BLaER1 (cell line): ENCODE measurements at regions not wholly inside any gene's neighbourhood (a gene's known extent, or its start where the extent isn't known, plus 50 kb on each side); places are given as distances from the start of the nearest gene placed in this dataset.
"Not testable (repeated sequence)": the region's sequence is repeated elsewhere in the genome, so short reads cannot be mapped to it uniquely, and the experiment has no call there.

Experiments
- H3K27ac ChIP-seq: shearing (Covaris generic); formaldehyde crosslinking; 2 replicates; pipeline ENCODE4 v1.8.1; 2022
- H3K27me3 ChIP-seq: shearing (Covaris generic); formaldehyde crosslinking; 2 replicates; pipeline ENCODE4 v1.8.1; 2022
- H3K36me3 ChIP-seq: shearing (Covaris generic); formaldehyde crosslinking; 2 replicates; pipeline ENCODE4 v1.8.1; 2022
- H3K4me1 ChIP-seq: shearing (Covaris generic); formaldehyde crosslinking; 2 replicates; pipeline ENCODE4 v1.8.1; 2022
- H3K4me2 ChIP-seq: shearing (Covaris generic); formaldehyde crosslinking; 2 replicates; pipeline ENCODE4 v1.8.1; 2022
- H3K4me3 ChIP-seq: shearing (Covaris generic); formaldehyde crosslinking; 2 replicates; pipeline ENCODE4 v1.8.1; 2022
- H3K9ac ChIP-seq: shearing (Covaris generic); formaldehyde crosslinking; 2 replicates; pipeline ENCODE4 v1.8.1; 2022
- H3K9me3 ChIP-seq: shearing (Covaris generic); formaldehyde crosslinking; 2 replicates; pipeline ENCODE4 v1.8.1; 2022
- H4K20me1 ChIP-seq: shearing (Covaris generic); formaldehyde crosslinking; 2 replicates; pipeline ENCODE4 v1.8.1; 2022
- Cebpa-rat ChIP-seq: shearing (Covaris generic); IDR thresholded peaks from 2 replicates; pipeline ENCODE4 v1.8.1; 2022

DNA sequence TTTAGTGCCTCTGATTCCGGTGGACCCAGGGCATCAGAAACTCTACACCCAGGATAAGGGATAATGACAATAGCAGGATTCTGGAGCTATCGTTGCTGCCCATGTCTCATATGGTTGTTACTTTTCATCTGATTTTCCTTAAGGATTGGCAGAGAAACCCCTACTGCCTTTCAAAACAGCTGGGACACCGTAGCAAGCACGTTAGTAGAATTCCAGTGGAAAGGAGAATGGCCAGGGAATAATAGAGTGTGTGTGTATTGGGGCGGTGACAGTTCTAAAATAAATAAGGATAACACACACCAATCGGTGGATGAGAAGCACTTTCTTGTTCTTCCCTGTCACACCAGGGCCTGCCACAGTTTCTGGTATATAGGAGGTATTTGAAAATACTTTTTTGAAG lies 251.8 kb downstream of the HAPSTR1 start:
- Histone ChIP-seq H3K4me3 (no peak overlapping the region), H3K27ac (no peak overlapping the region), H3K9ac (no peak overlapping the region), H3K9me3 (peaks cover under 1% of the 10 kb centered on the region; the same call in 1 of the 2 replicates), H3K4me2 (no peak overlapping the region), H3K27me3 (no peaks in the 10 kb centered on the region), H3K36me3 (no peaks in the 10 kb centered on the region), H4K20me1 (no peaks in the 10 kb centered on the region), H3K4me1 (no peaks in the 10 kb centered on the region)
- no peak for TF ChIP-seq Cebpa-rat

DNA sequence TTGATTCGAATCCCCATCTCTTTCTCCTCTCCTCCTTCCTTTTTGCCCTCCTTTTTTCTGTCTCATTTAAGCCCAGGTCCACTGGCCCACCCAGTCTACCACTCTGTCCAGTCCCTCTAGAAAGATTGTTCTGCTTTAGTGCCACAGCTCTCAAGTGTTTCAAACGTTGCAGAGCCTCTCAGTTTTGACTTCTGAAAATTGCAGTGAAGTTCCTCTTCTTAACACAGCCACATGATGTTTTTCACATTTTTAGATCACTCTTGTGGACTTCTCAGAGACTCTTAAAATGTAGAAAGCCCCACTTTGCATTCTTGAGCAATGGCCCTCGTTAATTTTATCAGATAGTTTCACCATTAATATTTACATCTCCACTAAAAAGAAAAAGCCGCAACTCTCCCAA lies 253.1 kb downstream of the HAPSTR1 start:
- no peak overlapping the region for H3K4me3 ChIP-seq
- no peaks in the 10 kb centered on the region for H3K27me3 ChIP-seq
- H3K27ac ChIP-seq: no peak overlapping the region
- no peak overlapping the region for H3K4me2 ChIP-seq
- no peaks in the 10 kb centered on the region for H3K36me3 ChIP-seq
- peaks cover 13% of the 10 kb centered on the region for H3K9me3 ChIP-seq
- H4K20me1 ChIP-seq: no peaks in the 10 kb centered on the region
- TF ChIP-seq Cebpa-rat: no peak
- no peaks in the 10 kb centered on the region for H3K4me1 ChIP-seq
- no peak overlapping the region for H3K9ac ChIP-seq

DNA sequence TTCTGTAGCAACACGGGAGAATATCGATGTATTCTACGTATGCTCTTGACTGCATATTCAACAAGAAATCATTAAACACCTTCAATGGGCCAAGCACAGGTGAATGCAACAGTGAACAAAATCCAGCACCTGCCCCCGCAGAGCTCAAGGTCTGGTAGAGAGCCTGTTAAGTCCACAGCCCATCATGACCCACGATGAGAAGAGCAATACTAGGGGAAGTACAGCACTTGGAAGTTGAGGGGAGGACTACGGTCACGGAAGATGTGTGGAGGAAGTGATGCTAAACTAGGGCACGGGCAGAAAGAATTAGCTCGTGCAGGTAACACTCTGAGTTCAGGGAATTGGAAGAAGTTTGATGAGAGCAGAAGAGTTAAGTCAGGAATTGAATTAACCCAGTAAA lies 253.6 kb downstream of the HAPSTR1 start:
- Histone ChIP-seq H3K4me2 (no peak overlapping the region), H3K4me1 (no peaks in the 10 kb centered on the region), H3K9ac (no peak overlapping the region), H3K36me3 (no peaks in the 10 kb centered on the region), H3K27ac (no peak overlapping the region), H4K20me1 (no peaks in the 10 kb centered on the region), H3K4me3 (no peak overlapping the region), H3K9me3 (peaks cover 18% of the 10 kb centered on the region), H3K27me3 (no peaks in the 10 kb centered on the region)
- TF ChIP-seq Cebpa-rat: no peak

DNA sequence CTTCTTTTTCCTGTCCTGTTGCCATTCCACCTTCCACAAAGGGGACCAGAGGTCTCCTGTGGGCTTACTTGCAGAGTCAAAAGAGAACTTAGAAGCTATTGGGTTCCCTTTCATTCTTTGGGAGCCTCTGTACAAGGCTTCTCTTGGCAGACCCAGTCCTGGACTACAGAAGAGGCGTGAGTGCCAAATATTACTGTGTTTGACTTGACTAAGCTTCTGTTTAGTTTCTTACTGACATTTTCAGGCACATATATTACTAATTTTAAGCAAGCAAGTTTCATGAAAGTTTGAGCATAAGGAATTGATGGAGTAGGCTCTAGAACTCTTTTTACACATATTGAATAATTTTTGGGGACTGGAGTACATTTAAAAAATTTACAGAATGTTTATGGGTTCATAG lies 254.4 kb downstream of the HAPSTR1 start:
- Histone ChIP-seq H3K4me2 (no peak overlapping the region), H3K27ac (no peak overlapping the region), H3K27me3 (no peaks in the 10 kb centered on the region), H3K4me3 (no peak overlapping the region), H3K9me3 (peaks cover 26% of the 10 kb centered on the region), H3K9ac (no peak overlapping the region), H3K4me1 (no peaks in the 10 kb centered on the region), H3K36me3 (no peaks in the 10 kb centered on the region), H4K20me1 (no peaks in the 10 kb centered on the region)
- TF ChIP-seq Cebpa-rat: no peak

DNA sequence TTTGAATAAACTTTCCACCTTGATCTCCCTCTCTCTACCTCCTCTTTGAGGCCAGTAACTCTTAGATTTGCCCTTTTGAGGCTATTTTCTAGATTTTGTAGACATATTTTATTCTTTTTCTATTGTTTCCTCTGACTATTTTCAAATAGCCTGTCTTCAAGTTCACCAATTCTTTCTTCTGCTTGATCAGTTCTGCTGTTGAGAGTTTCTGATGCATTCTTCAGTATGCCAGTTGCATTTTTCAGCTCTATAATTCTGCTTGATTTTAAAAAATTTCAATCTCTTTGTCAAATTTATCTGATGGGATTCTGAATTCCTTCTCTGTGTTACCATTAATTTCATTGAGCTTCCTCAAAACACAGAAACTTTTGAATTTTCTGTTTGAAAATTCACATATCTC lies 257.5 kb downstream of the HAPSTR1 start:
- H3K4me2 ChIP-seq: no peak overlapping the region
- H3K4me1 ChIP-seq: no peaks in the 10 kb centered on the region
- H3K27me3 ChIP-seq: no peaks in the 10 kb centered on the region
- TF ChIP-seq Cebpa-rat: no peak
- H3K9ac ChIP-seq: no peak overlapping the region
- no peak overlapping the region for H3K27ac ChIP-seq
- H3K4me3 ChIP-seq: no peak overlapping the region
- no peaks in the 10 kb centered on the region for H3K36me3 ChIP-seq
- no peaks in the 10 kb centered on the region for H4K20me1 ChIP-seq
- peaks cover 34% of the 10 kb centered on the region for H3K9me3 ChIP-seq

DNA sequence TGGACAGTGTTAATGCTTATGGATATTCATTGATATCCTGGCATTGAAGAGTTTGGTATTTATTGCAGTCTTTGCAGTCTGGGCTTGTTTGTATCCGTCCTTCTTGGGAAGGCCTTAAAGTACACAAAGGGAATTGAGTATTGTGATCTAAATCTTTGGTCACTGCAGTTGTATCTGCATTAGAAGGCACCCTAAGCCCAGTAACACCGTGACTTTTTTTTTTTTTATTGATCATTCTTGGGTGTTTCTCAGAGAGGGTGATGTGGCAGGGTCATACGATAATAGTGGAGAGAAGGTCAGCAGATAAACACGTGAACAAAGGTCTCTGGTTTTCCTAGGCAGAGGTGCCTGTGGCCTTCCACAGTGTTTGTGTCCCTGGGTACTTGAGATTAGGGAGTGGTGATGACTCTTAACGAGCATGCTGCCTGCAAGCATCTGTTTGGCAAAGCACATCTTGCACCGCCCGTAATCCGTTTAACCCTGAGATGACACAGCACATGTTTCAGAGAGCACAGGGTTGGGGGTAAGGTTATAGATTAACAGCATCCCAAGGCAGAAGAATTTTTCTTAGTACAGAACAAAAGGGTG lies 258.0 kb downstream of the HAPSTR1 start:
- H3K4me2 ChIP-seq, H3K27me3 ChIP-seq, H3K36me3 ChIP-seq, H3K4me3 ChIP-seq, H3K9ac ChIP-seq, H3K4me1 ChIP-seq, H3K27ac ChIP-seq, H4K20me1 ChIP-seq: not testable (repeated sequence)
- H3K9me3 ChIP-seq: peaks cover 34% of the 10 kb centered on the region

DNA sequence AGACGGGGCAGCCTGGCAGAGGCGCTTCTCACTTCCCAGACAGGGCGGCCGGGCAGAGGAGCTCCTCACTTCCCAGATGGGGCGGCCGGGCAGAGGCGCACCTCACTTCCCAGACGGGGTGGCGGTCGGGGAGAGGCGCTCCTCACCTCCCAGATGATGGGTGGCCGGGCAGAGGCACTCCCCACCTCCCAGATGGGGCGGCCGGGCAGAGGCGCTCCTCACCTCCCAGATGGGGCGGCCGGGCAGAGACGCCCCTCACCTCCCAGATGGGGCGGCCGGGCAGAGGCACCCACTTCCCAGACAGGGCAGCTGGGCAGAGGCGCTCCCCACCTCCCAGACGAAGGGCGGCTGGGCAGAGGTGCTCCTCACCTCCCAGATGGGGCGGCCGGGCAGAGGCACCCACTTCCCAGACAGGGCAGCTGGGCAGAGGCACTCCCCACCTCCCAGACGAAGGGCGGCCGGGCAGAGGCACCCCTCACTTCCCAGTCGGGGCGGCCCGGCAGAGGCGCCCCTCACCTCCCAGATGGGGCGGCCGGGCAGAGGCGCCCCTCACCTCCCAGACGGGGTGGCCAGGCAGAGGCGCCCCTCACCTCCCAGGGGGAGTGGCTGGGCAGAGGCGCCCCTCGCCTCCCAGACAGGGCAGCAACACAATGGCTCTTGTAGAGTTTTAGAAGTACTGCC lies 258.8 kb downstream of the HAPSTR1 start:
- not testable (repeated sequence) for H3K4me2 ChIP-seq, H3K4me1 ChIP-seq, H3K27me3 ChIP-seq, H3K9ac ChIP-seq, H4K20me1 ChIP-seq, H3K4me3 ChIP-seq, H3K27ac ChIP-seq, H3K36me3 ChIP-seq
- peaks cover 34% of the 10 kb centered on the region for H3K9me3 ChIP-seq

DNA sequence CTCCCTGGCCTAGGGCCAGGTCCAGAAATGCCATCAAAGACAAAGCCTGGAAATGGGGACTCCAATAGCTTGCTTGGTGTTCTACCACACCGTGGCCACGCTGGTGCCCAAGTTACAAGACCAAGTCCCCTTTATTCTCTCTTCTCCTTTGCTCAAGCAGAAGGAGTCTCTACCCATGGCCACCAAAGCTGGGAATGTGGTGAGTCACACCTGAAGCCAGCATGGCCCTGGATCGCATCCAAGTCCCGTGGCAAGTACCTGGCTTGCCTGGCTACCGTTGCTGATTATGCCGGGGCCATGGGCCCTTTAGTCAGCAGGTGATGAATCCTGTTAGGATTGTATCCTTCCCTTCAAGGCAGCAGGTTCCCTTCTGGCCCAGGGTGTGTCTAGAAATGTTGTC lies 260.0 kb downstream of the HAPSTR1 start:
- Histone ChIP-seq H3K4me2 (no peak overlapping the region), H3K4me3 (no peak overlapping the region), H3K27ac (no peak overlapping the region), H3K27me3 (no peaks in the 10 kb centered on the region), H3K36me3 (no peaks in the 10 kb centered on the region), H3K9me3 (peaks cover 35% of the 10 kb centered on the region), H4K20me1 (no peaks in the 10 kb centered on the region), H3K4me1 (no peaks in the 10 kb centered on the region), H3K9ac (no peak overlapping the region)
- no peak for TF ChIP-seq Cebpa-rat

DNA sequence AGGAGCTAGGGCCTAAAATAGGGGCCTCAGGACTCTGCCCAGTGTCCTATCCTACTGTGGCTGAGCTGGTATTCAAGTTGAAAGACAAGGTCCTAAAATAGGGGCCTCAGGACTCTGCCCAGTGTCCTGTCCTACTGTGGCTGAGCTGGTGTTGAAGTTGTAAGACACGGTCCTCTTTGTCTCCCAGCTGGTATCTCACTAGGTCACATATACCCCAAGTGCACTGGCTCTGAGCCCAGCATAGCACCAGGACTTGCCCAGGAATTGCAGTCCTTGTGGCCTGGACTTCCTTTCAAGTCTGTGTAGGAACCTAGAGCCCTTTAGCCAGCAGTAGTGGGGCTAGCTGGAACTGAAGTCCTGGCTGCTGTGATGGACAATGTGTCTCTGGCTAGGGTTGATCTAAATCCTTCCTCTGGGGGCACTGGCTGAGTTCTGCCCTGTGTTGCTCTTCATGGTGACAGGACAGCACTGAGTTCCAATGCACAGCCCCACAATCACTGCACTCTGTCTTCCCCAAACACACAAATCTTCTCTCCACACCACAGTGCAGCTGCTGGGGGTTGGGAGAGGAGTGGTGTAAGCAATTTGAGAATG lies 260.5 kb downstream of the HAPSTR1 start:
- H3K27me3 ChIP-seq: no peaks in the 10 kb centered on the region
- no peak overlapping the region for H3K27ac ChIP-seq
- H3K9me3 ChIP-seq: peaks cover 40% of the 10 kb centered on the region
- H3K36me3 ChIP-seq: no peaks in the 10 kb centered on the region
- no peaks in the 10 kb centered on the region for H3K4me1 ChIP-seq
- no peak for TF ChIP-seq Cebpa-rat
- H3K9ac ChIP-seq: no peak overlapping the region
- H3K4me3 ChIP-seq: no peak overlapping the region
- H3K4me2 ChIP-seq: no peak overlapping the region
- H4K20me1 ChIP-seq: no peaks in the 10 kb centered on the region

DNA sequence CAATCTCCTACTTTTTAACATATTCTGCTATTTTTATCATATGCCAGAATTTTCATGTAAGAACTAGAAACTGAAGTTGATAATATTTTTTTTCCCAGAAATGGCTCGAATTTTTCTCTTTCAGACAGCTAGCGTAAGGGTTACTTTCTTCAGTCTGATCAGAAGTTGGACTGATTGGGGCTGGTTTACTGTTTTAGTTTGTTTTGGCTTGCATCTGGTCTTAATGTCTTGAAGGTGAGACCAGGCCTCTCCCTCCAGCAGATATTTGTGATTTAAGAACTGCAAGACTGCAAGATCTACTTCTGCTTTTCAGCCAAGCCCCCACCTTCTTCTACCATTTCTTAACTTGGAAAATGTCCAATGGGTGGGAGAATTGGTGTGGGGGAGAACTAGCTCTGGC lies 266.4 kb downstream of the HAPSTR1 start:
- no peaks in the 10 kb centered on the region for H3K36me3 ChIP-seq

More for the DNA sequence above, 266.4 kb downstream of the HAPSTR1 start:
- no peak for TF ChIP-seq Cebpa-rat
- H3K9ac ChIP-seq: no peak overlapping the region
- H4K20me1 ChIP-seq: no peaks in the 10 kb centered on the region
- H3K4me2 ChIP-seq: no peak overlapping the region
- H3K27me3 ChIP-seq: no peaks in the 10 kb centered on the region
- H3K27ac ChIP-seq: no peak overlapping the region
- H3K9me3 ChIP-seq: peaks cover 14% of the 10 kb centered on the region
- H3K4me3 ChIP-seq: no peak overlapping the region
- no peaks in the 10 kb centered on the region for H3K4me1 ChIP-seq
